IPS-15b (cell line): ENCODE measurements at regions not wholly inside any gene's neighbourhood (a gene's known extent, or its start where the extent isn't known, plus 50 kb on each side); places are given as distances from the start of the nearest gene placed in this dataset.

Source experiments
- H3K27me3 ChIP-seq: one replicate; pipeline ENCODE4 v1.6.1; 2013; ENCODE audit warnings: low read length; ENCODE audit not compliant: control insufficient read depth, insufficient read depth
- H3K36me3 ChIP-seq: one replicate; pipeline ENCODE4 v1.6.1; 2013; ENCODE audit warnings: low read length; ENCODE audit not compliant: control insufficient read depth, insufficient read depth
- H3K4me1 ChIP-seq: one replicate; pipeline ENCODE4 v1.6.1; 2013; ENCODE audit warnings: mild to moderate bottlenecking, low read length; ENCODE audit not compliant: control insufficient read depth, insufficient read depth
- H3K4me3 ChIP-seq: one replicate; pipeline ENCODE4 v1.5.1; 2013; ENCODE audit warnings: low read depth, low read length
- H3K9ac ChIP-seq: one replicate; pipeline ENCODE4 v1.6.1; 2013; ENCODE audit warnings: low read depth, mild to moderate bottlenecking, low read length
- H3K9me3 ChIP-seq: one replicate; pipeline ENCODE4 v1.6.1; 2013; ENCODE audit warnings: mild to moderate bottlenecking, low read length; ENCODE audit not compliant: control insufficient read depth, insufficient read depth

DNA sequence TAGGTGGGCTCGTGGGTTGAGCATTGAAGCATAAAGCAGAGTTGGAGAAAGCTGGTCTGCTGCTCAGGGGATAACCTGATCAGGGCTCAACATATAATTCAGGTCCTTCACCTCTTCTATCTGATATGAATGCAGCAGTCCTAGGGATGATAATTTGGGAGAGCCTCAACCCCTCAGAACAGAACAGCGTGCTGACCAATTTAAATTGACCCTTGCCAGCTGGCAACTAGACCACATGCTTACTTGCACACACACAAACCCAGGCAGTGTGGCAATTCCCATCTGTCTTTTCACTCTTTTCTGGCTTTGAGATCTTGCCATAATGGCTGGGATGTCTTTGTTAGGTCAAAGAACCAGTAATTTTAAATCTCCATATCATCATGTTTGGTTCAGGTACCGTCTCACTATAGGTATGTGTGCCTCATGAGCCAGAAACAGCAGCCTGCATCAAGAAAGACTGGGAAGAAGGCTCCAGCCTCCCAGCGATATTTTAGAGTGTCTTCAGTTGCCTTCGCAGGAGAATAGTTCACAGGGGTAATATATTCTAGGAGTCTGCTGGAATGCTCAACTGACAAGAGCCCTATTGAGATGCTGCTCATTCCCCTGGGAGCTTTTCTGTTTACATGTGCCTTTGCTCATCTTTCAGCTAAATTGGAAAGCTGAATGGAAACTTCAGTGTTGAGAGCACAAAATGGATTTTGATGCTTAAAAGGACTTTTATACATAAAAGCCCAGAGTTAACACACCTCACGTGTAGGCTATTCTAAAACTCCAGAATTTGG lies 497.6 kb downstream of the RASEF start:
- Histone ChIP-seq H3K9ac (no peak overlapping the region), H3K4me1 (no peaks in the 10 kb centered on the region), H3K27me3 (no peaks in the 10 kb centered on the region), H3K4me3 (no peak overlapping the region), H3K9me3 (no peaks in the 10 kb centered on the region), H3K36me3 (no peaks in the 10 kb centered on the region)

DNA sequence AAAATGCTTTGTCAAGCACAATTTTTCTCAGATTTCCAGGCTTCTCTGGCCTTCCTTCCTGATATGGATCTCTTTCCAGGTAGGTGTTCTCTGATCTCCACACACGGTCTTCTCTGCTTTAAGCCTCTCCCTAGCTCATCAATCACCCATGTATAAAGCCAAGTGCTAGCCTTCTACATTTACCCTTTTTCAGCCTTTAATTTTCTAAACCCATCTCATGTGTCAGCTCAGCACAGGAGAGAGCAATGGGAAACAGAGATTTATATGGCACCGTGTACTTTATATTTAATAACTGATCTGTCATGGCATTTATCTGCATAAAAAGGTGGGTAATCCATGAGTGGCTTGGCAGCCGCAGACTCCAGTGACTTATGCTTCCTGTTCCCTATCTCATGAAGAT lies 495.0 kb downstream of the RASEF start:
- H3K4me1 ChIP-seq = no peaks in the 10 kb centered on the region
- H3K27me3 ChIP-seq = no peaks in the 10 kb centered on the region
- no peaks in the 10 kb centered on the region for H3K9me3 ChIP-seq
- H3K9ac ChIP-seq = no peak overlapping the region
- H3K4me3 ChIP-seq = no peak overlapping the region
- H3K36me3 ChIP-seq = no peaks in the 10 kb centered on the region

DNA sequence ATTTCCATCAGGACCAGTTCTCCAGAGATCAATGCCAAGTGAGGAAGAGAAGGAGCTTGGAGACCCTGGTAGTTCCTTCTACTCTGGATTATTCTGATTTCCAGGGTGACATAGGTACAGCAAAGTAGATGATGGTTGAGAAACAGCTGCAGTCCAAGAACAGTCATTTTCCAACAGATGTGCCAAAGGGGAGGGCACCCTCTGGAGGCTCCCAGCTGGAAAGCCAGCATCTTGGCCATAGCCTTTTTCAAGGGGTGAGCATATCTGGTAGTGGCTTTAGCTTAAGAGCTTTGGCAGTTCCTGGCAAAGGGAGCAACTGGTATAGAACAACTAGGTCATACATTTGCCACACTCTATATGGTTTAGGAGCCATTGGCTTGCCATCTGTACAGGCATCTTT lies 492.7 kb downstream of the RASEF start:
- H3K9ac ChIP-seq = no peak overlapping the region
- no peaks in the 10 kb centered on the region for H3K9me3 ChIP-seq
- no peaks in the 10 kb centered on the region for H3K36me3 ChIP-seq
- no peaks in the 10 kb centered on the region for H3K4me1 ChIP-seq
- no peaks in the 10 kb centered on the region for H3K27me3 ChIP-seq
- no peak overlapping the region for H3K4me3 ChIP-seq

DNA sequence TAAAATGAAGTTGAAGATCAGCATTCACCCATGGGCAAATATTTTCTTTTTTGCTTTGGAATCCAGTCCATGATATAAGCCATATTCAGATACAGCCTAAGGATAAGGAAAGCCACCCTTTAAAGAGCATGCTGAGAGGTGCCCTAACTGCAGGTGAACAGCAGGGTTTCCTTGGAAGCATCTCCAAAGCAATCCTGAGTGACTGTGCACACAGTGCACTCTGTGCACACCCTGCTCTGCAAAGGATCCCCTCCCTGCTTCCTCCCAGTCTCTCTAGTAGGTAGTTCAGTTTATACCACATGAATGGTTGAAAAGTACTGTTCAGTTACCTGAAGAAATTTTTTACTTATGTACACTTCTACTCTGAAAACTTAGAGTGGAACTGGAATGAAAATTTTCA lies 491.4 kb downstream of the RASEF start:
- no peak overlapping the region for H3K4me3 ChIP-seq
- no peak overlapping the region for H3K9ac ChIP-seq
- no peaks in the 10 kb centered on the region for H3K9me3 ChIP-seq
- no peaks in the 10 kb centered on the region for H3K4me1 ChIP-seq
- H3K27me3 ChIP-seq = no peaks in the 10 kb centered on the region
- H3K36me3 ChIP-seq = no peaks in the 10 kb centered on the region

DNA sequence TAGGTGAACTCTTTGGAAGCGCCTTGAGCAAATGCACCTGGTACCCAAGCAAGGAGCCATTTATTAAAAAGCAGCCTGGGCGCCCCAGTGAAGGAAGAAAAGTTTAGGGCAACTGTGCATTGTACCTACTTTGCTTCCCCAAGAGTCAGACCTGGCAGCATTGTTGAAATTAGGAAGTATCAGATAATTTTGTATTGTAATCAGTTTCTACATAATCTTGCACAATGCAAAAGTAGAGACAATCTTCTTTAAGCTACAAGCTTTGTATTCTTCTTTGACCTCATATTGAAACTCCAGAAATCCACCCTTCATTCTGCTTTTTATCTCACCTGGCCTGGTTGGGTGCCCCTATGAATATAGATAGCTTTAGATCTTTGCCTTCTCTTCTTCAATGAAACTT lies 490.8 kb downstream of the RASEF start:
- H3K36me3 ChIP-seq = no peaks in the 10 kb centered on the region
- no peaks in the 10 kb centered on the region for H3K9me3 ChIP-seq
- H3K27me3 ChIP-seq = no peaks in the 10 kb centered on the region

DNA sequence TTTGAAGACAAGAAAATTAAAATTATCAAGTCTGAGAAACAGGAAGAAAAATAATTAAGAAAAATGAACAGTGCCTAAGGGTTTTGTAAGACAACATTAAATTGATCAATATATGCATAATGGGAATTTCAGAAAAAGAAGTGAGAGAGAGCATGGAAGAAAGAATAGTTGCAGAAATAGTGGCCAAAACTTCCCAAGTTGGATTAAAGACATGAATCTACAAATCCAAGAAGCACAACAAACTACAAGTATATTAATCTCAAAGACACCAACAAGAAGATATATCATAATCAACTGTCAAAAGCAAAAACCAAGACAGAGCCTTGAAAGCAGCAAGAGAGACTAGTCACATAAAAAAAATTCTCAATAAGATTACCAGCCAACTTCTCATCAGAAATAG lies 488.0 kb downstream of the RASEF start:
- Histone ChIP-seq H3K27me3 (no peaks in the 10 kb centered on the region), H3K4me3 (no peak overlapping the region), H3K4me1 (no peaks in the 10 kb centered on the region), H3K9ac (no peak overlapping the region), H3K36me3 (no peaks in the 10 kb centered on the region), H3K9me3 (no peaks in the 10 kb centered on the region)

More for the DNA sequence above, 490.8 kb downstream of the RASEF start:
- Histone ChIP-seq H3K4me3 (no peak overlapping the region), H3K9ac (no peak overlapping the region), H3K4me1 (no peaks in the 10 kb centered on the region)

DNA sequence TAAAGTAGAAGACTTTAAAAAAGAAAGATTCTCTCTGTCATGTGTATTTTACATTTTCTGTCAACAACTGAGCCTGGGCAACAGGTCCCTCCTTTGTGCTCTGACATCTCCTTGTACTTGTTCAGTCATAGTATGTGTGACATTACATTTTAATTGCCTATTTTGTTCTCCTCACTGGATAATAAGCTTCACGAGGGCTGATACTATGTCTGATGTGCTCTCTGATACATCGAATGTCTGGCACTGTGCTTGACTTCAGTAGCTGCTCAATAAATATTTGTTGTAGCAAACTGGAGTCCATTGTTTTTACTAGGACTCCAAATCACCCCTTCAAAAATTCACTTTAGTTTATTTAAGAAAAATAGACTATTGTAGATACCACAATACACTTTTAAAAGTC lies 482.0 kb downstream of the RASEF start:
- H3K9ac ChIP-seq = no peak overlapping the region
- H3K27me3 ChIP-seq = no peaks in the 10 kb centered on the region
- H3K9me3 ChIP-seq = no peaks in the 10 kb centered on the region
- no peak overlapping the region for H3K4me3 ChIP-seq
- no peaks in the 10 kb centered on the region for H3K4me1 ChIP-seq
- H3K36me3 ChIP-seq = no peaks in the 10 kb centered on the region

DNA sequence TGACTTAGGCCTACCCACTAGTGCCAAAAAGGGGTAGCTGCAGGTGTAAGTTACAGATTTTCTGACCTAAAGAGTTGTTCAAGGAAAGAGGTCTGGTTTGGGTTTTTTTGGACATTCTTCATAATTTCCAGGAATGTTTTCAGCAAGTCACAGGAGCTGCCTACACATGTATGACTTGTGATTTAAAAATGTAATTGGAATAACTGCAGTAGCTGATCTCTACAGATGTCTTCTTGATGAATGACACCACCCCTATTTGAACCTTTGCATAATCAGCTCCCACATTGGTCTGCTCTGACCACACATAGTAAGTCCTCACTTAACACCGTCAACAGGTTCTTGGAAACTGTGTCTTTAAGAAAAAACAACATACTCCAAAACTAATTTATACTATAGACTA lies 481.4 kb downstream of the RASEF start:
- Histone ChIP-seq H3K9me3 (no peaks in the 10 kb centered on the region), H3K27me3 (no peaks in the 10 kb centered on the region), H3K9ac (no peak overlapping the region), H3K4me3 (no peak overlapping the region), H3K36me3 (no peaks in the 10 kb centered on the region), H3K4me1 (no peaks in the 10 kb centered on the region)

DNA sequence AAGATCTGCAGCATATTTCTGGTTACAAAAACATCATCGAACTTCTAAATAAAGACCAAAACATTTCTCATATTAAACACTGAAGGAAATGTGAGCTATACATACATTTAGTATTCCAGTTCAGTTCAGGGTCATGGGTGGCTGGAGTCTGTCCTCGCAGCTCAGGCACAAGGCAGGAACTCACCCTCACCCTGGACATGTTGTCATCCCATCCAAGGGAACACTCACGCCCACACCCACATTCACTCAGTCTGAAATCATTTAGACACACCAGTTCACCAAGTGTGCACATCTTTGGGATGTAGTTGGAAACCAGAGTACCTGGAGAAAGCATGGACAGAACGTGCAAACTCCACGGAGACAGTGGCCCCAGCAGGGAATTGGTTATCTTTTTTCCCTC lies 481.0 kb downstream of the RASEF start:
- Histone ChIP-seq H3K27me3 (no peaks in the 10 kb centered on the region), H3K36me3 (no peaks in the 10 kb centered on the region), H3K9ac (no peak overlapping the region), H3K9me3 (no peaks in the 10 kb centered on the region), H3K4me3 (no peak overlapping the region), H3K4me1 (no peaks in the 10 kb centered on the region)

DNA sequence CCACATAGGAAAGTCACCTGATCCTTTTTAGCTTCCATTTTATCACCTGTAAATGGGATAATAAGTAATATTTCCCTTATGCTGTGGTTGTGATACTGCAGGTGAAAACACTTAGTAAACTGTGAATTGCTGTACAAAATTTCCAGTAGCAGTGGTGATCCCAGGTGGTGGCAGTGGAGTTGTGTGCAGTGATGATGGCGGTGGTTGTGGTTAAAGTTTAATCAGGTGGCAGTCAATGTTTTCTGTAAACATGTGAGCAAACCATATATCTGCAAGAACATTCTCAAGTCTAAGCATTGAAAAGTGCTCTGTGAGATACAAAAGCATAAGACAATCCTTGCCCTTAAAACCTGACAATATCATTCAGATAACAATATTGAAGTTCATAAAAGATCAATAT lies 480.2 kb downstream of the RASEF start:
- Histone ChIP-seq H3K9ac (no peak overlapping the region), H3K27me3 (no peaks in the 10 kb centered on the region), H3K36me3 (no peaks in the 10 kb centered on the region), H3K4me1 (no peaks in the 10 kb centered on the region), H3K4me3 (no peak overlapping the region), H3K9me3 (no peaks in the 10 kb centered on the region)

DNA sequence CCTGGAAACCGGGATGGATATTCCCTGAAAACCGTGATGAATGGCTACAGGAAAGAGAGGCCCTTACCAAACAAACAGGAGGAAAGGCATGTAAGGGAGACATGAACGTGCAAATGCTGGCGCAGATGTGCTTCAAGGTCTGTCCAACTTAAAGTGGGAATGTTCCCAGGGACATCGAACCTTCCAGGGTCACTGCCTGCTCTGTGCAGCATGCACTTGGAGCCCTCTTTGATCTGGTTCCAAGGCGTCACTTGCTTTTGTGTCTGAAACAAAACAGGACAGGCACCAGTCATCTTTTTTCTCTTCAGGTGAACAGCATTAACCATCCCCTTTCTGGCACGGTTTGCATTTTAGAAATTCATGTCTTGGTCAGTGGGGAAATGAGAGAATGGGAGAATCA lies 479.4 kb downstream of the RASEF start:
- Histone ChIP-seq H3K36me3 (no peaks in the 10 kb centered on the region), H3K27me3 (no peaks in the 10 kb centered on the region), H3K4me3 (no peak overlapping the region), H3K4me1 (no peaks in the 10 kb centered on the region), H3K9me3 (no peaks in the 10 kb centered on the region), H3K9ac (no peak overlapping the region)

DNA sequence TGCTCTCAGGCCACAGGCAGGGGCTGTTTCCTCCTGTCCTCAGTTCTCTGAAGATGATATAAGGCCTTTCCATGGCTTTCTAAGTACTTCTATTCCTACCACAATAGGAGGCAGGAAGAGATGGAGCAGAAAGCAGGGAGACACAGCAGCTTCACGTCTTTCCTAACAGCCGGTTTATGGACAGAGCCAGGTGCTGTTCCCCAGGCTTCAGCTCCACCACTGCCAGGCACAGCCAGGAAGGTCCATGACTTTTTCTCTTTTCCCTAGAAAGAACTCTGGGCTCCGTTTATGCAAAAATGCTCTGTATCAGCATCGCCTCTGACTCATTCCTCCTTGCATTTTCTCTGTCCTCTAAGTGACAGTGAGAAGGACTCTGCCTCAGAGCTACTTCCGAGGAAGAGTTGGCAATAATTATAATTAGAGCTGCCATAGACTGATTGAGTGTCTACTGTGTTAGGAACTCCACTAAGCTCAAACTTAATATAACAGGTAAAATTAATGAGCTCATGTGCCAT lies 478.5 kb downstream of the RASEF start:
- H3K27me3 ChIP-seq = no peaks in the 10 kb centered on the region
- no peaks in the 10 kb centered on the region for H3K9me3 ChIP-seq
- no peaks in the 10 kb centered on the region for H3K36me3 ChIP-seq
- H3K4me3 ChIP-seq = no peak overlapping the region
- no peaks in the 10 kb centered on the region for H3K4me1 ChIP-seq
- H3K9ac ChIP-seq = no peak overlapping the region
